DMS 273 treated with DMSO at 0.1 percent for 48 hours (cell line): ENCODE measurements at regions not wholly inside any gene's neighbourhood (a gene's known extent, or its start where the extent isn't known, plus 50 kb on each side); places are given as distances from the start of the nearest gene placed in this dataset.

Source experiments
- DNase-seq: peaks from one replicate; lab custom pipeline; 2025; lab: John Stamatoyannopoulos, UW

DNA sequence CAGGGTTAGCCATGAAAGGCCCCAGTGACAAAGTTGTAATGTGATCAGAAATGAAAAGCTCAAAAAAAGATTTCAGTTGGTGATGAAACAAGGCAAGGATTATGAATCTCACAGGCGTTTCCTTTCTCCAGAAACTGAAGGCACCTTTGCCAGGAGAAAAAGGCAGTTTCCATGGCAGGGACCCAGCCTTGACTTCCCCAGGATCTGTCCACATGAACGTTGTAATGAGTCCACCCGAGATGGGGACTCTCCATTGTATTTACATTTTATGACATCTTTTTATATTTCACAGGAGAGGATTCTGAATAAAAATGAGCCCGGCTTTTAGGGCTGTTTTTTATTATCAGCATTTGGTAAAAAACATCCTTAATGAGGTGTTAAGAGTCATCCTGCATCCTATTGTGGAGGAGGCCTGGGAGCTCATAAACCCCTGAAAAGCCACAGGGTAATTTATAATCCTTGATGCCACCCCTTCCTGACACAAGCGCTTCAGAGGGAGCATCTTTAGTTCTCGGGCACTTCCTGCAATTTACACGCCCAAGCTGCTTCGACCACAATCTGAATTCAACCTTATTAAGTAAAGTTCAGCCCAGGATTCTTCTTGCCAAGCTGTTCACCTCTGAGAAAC lies 74.1 kb upstream of the SALL4 start:
- DNase-seq: no peak

DNA sequence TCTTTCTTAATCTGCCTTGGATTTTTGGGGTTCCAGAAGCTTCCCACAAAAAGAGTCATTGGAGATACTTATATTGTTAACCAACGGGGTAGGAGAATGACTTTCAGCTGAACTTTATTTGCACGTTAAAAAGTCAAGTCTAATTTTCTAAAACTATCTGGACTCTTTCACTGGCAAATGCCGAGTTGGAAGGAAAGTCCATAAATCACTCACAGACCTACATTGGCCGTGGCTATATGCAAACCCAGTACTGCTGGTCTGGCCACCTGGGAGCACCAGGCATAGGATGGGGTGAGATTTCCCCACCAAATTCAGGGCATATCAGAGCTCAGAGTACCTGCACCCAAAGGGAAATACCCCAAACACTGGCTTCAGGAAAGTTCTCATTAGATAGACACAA lies 71.3 kb upstream of the SALL4 start:
- no peak for DNase-seq

DNA sequence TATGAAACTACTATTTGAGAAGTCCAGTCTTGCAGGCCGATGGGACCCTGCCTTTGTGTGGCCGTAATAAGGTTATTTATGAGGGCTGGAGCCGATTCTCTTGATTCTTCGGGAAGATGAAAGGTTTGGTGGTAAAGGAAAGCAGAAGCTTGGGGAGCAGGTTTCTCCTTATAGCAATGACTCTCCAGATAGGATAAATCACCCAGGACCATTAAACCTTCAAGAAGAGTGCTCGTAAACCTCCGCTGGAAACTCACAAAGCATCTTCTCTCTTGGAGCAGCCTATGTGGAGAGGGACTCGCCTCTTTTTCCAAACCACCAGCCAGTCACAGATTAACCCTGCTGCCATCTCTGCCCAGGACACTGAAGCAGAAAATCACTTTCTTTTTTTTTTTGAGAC lies 69.6 kb upstream of the SALL4 start:
- DNase-seq: no peak

DNA sequence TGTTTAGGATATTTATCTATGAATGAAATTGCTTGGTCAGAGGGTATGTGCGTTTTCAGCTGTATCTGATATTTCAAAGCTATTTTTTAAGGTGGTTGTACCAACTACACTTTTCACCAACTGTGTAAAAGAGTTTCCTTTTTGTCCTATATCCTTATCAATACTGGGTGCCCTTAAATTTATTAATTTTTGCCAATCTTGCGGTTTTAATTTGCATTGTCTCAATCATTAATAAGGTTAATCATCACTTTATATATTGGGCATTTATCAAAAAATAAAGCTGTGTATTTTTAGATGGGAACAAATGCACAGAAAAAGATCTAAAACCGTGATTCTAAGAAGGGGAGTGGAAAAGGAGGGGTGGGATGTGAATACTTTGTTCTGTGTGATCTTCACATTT lies 66.7 kb upstream of the SALL4 start:
- no peak for DNase-seq

DNA sequence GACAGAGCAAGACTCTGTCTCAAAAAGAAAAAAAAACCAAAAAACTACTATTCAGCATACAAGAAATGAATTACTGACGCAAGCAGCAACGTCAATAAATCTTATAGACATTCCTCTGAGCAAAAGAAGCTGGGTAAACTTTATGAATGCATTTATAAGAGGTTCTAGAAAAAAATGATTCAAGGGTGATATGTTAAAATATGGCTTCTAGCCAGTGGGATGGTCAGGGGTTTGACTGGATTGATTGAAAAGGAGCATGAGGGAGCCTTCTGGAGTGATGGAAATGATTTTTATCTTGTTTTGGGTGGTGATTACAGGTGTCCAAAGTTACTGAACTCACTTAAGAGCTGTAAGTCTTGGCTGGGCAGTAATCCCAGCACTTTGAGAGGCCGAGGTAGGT lies 64.9 kb upstream of the SALL4 start:
- DNase-seq: no peak

DNA sequence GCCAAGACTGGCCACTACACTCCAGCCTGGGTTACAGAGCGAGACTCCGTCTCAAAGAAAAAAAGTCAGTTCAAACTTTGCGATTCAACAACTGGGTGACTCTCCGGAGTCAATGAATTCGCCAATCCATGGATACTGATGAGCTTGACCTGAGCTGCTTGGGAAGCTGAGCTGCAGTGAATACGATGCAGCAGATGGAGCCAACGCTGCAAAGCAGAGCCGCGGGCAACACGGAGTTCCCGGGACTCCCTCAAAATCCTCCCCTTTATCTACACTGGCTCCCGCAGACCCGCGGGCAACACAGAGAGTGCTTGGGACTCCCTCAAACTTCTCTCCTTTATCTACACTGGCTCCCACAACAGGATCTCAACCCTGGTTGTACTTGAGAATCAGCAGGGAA lies 62.6 kb upstream of the SALL4 start:
- DNase-seq: no peak

DNA sequence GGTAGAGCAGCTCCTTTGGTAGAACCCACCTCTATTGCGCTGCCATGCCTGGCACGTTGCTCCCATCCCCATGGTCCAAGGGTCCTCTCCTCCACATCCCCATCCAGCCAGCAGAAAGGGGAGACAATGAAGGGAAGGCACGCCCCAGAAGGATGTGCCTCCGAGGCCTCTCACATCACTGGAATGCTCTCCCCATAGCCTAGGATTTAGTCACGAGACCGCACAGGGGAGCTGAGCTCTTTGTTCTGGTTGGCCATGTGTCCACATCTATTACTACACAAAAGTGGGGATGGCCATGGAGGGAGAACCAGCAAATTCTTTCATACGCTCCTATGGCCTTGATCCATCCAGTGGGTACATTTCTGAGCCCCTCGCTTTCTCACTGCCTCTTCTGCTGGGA lies 60.5 kb upstream of the SALL4 start:
- no peak for DNase-seq

DNA sequence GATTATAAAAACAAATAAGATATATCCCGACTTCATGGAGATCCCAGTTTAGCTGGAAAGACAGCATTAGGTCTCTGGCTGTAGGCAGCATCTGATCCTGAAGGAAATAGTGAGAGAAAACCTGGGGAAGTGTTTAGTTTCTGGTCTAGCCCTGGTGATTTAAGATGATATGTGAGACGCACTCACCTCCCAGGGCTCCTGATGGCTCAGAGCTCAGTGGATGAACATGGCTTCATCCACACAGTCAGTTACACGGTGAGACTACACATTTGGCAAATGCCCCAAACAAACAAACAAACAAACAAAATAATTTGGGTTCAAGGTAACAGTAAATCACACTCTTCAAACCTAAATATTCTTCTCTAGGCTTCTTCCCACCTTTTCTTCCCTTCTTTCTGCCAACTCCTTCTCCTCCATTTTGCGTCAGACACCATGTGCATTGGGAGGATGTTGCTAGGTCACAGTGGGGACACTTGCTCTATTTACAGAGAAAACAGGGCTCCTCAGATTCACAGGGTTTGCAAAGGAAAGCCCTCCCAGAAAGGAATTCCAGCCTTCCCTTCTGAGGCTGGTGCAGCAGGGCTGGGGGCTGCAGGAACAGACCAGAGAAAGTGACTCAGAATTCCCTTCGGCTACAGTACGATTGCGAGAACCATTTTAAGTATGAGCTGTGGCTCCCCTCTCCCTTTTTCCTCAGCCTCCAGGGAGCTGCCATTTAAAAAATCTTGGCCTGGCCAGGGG lies 59.6 kb upstream of the SALL4 start:
- no peak for DNase-seq

DNA sequence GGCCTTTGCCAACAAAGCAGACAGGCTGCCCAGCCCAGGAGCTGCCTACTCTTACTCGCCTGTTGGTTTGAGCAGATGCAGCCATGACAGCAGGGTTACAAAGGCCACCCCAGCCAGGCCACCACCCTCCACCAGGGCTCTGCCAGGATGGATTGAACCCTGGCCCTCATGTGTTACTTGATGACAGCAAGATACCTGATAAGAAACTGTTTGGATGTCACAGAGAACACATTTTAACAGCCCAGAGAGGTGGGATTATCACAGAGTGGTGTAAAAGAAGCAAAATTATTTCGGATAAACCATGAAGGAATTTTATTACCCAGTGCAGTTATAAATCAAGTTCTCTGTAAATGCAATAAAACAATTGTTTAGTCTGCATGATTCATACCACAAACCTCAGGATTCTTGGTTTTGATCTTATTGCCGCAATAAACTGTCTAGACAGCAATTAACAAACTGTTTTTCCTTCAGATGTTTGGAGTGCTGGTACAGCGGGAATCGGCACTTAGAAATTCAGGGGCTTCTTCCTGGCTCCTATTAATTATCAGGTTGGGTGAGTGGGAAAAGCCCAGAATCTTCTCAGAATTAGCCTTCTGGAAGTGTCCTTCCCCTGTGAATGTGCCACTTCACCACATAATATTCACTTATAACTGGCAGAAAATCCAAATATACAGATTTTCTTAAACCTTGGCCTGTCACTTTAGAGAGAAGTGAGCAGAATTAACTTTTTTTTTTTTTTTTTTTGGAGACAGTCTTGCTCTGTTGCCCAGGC lies 58.0 kb upstream of the SALL4 start:
- DNase-seq: no peak

DNA sequence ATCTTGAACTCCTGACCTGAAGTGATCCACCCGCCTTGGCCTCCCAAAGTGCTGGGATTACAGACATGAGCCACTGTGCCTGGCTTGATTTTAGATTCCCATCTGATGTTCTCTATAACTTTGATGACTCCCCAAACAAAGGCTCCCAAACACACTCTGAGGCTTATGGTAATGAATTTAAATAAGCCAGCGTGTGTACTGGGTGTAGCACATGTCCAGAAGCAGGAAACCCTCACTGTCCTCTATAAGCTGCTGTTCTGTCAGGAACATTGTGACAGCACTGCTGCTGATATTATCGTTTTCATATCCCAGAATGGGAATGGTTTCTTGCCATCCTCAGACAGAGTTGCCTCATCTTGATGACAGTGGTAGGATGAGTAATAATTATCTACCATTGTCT lies 54.1 kb upstream of the SALL4 start:
- no peak for DNase-seq

DNA sequence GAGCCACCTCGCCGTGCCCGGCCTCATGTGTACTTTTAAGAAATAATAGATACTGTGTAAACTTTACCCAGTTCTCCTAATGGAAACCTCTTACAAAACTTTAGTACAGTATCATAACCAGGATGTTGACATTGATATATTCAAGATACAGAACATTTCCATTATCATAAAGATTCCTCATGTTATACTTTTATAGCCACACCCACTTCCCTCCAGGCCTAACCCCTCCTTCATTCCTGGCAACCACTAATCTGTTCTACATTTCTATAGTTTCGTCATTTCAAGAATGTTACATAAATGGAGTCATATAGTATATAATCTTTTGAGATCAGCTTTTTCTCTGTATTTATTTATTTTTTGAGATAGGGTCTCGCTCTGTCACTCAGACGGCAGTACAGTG lies 52.6 kb upstream of the SALL4 start:
- no peak for DNase-seq
